MCF 10A (cell line): ENCODE measurements at regions not wholly inside any gene's neighbourhood (a gene's known extent, or its start where the extent isn't known, plus 50 kb on each side); places are given as distances from the start of the nearest gene placed in this dataset.
A peak's percentile ranks its signal among the peaks of the same experiment; 100 is the strongest.

Experiments
- BruUV-seq: library from RNA; stranded (reverse); fragments of 400-500 nt; replicated peaks from 2 replicates; lab custom pipeline; 2021; lab: Mats Ljungman, UMichigan
- CTCF ChIA-PET: fragments of 300-600 bp; sonication (Branson Sonifier 250); formaldehyde crosslinking; extraction: SDS; loops from one replicate; lab custom pipeline; 2021; ENCODE audit warnings: antibody characterized with exemption, inconsistent platforms; lab: Yijun Ruan, JAX
- POLR2A ChIA-PET: fragments of 300-600, 350-650 bp; sonication (Branson Sonifier 250); formaldehyde crosslinking; extraction: SDS; loops from one replicate; lab custom pipeline; 2020; ENCODE audit warnings: antibody characterized with exemption, inconsistent platforms; lab: Yijun Ruan, JAX
- DNase-seq: peaks from one replicate; pipeline ENCODE4 v3.0.0-alpha.2; 2018; ENCODE audit not compliant: unreplicated experiment
- H3K27ac Mint-ChIP-seq: one replicate; pipeline ENCODE4 v1.8.0; 2022; ENCODE audit warnings: mild to moderate bottlenecking, low read depth, mixed read lengths; ENCODE audit not compliant: unreplicated experiment
- H3K27me3 Mint-ChIP-seq: one replicate; pipeline ENCODE4 v1.8.0; 2022; ENCODE audit warnings: mixed read lengths; ENCODE audit not compliant: insufficient read depth, unreplicated experiment
- H3K36me3 Mint-ChIP-seq: one replicate; pipeline ENCODE4 v1.8.0; 2022; ENCODE audit warnings: mild to moderate bottlenecking, moderate library complexity, mixed read lengths; ENCODE audit not compliant: insufficient read depth, unreplicated experiment
- H3K4me1 Mint-ChIP-seq: one replicate; pipeline ENCODE4 v1.8.0; 2022; ENCODE audit warnings: mixed read lengths; ENCODE audit not compliant: insufficient read depth, unreplicated experiment
- H3K4me3 Mint-ChIP-seq: one replicate; pipeline ENCODE4 v1.8.0; 2022; ENCODE audit warnings: mild to moderate bottlenecking, moderate library complexity, mixed read lengths; ENCODE audit not compliant: unreplicated experiment
- H3K9me3 Mint-ChIP-seq: one replicate; pipeline ENCODE4 v1.8.0; 2022; ENCODE audit warnings: mixed read lengths; ENCODE audit not compliant: unreplicated experiment
- intact Hi-C: fragments of 100-400 bp; cut with micrococcal nuclease; formaldehyde crosslinking; loops from 2 replicates; pipeline ENCODE4 v1.14.1; 2022
- TF ChIP-seq, protein P1 (sequence below): fragments of 200-600 bp; IDR thresholded peaks from one replicate; pipeline ENCODE4 v1.8.0; 2022; ENCODE audit warnings: antibody characterized with exemption, mild to moderate bottlenecking; ENCODE audit not compliant: unreplicated experiment

DNA sequence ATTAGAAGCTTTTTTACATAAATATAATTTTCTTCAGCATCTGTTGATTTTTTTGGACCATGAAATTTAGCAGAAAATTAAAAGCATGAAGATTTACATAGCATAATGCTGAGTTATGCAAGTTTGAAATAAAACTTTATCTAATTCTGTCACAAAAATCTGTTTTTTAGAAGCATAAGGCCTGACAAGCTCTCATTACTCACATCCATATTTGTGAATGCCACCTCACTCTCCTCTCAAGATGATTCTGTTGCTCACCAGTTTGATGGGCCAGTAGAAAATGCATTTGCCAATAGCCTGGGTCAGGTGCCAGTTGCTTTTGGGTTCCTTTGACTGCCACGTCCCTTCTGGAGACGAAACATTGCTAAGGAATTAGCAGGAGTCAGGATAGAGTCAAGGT is 181.5 kb upstream of the ATP2B1 start:
- BruUV-seq: no TSS peak
- CTCF ChIA-PET: interaction anchor here (1.2 kb wide), 1 partner anchor 65 kb away, joined by 3 read pairs; no protein-coding TSS in a partner anchor
- intact Hi-C loops: loop anchor here (5.0 kb wide), 1 partner anchor 212 kb away; no protein-coding TSS in a partner anchor

DNA sequence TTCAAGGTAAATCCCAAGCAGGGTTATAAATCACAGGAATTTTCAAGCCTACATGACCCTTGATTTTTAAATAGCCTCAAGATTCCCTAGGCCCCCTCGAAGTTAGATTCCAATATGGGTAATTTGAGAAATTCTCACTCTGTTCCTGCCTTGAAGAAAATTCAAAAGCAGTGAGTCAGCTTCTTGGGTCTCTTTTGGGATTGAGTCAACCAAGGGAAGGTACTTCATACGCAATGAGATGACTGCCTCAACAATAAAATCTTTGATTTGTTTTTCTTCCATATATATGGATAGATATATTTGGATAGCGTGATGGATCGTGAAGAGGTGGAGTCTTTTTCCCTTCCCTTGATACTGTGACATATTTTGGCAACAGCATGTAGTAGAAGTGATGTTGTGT is 180.4 kb upstream of the ATP2B1 start:
- Mint-ChIP-seq H3K9me3 (no peaks in the 10 kb centered on the region), H3K4me1 (peaks cover 7% of the 10 kb centered on the region), H3K27ac (no peak overlapping the region), H3K4me3 (no peak overlapping the region), H3K27me3 (no peaks in the 10 kb centered on the region), H3K36me3 (no peaks in the 10 kb centered on the region)
- intact Hi-C loops: no loop called here
- DNase-seq: peak; percentile 27
- CTCF ChIA-PET: no interaction called here
- POLR2A ChIA-PET: interaction anchor here (0.6 kb wide), 1 partner anchor 180 kb away, joined by 3 read pairs; no protein-coding TSS in a partner anchor
- TF ChIP-seq, protein P1, sequence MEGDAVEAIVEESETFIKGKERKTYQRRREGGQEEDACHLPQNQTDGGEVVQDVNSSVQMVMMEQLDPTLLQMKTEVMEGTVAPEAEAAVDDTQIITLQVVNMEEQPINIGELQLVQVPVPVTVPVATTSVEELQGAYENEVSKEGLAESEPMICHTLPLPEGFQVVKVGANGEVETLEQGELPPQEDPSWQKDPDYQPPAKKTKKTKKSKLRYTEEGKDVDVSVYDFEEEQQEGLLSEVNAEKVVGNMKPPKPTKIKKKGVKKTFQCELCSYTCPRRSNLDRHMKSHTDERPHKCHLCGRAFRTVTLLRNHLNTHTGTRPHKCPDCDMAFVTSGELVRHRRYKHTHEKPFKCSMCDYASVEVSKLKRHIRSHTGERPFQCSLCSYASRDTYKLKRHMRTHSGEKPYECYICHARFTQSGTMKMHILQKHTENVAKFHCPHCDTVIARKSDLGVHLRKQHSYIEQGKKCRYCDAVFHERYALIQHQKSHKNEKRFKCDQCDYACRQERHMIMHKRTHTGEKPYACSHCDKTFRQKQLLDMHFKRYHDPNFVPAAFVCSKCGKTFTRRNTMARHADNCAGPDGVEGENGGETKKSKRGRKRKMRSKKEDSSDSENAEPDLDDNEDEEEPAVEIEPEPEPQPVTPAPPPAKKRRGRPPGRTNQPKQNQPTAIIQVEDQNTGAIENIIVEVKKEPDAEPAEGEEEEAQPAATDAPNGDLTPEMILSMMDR: no peak
- no TSS peak for BruUV-seq

More for the DNA sequence above, 181.5 kb upstream of the ATP2B1 start:
- H3K27me3 Mint-ChIP-seq: no peaks in the 10 kb centered on the region
- peaks cover 17% of the 10 kb centered on the region for H3K4me1 Mint-ChIP-seq
- POLR2A ChIA-PET: no interaction called here
- H3K4me3 Mint-ChIP-seq: no peak overlapping the region
- H3K9me3 Mint-ChIP-seq: no peaks in the 10 kb centered on the region
- H3K27ac Mint-ChIP-seq: no peak overlapping the region
- TF ChIP-seq, protein P1: no peak
- no peak for DNase-seq
- H3K36me3 Mint-ChIP-seq: no peaks in the 10 kb centered on the region

DNA sequence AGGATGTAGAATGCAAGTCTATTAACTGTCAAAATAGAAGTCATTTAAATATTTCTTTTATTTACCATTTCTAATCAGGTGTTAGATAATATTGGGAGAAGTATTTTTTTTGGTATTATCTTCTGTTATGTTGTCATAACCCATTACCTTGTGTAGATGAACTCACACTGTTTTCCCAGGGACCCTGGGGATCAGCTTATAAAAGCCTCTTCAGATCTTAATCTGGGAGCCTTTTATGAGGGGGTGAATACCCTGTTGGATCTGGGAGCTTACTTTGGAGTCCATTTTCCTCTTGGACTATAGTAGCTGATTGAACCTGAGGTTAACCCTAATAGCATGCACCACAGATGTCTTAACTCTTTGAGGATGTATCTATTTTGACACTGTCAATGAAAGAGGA is 176.3 kb upstream of the ATP2B1 start:
- H3K27me3 Mint-ChIP-seq: no peaks in the 10 kb centered on the region
- TF ChIP-seq, protein P1: no peak
- no peak for DNase-seq
- H3K27ac Mint-ChIP-seq: no peak overlapping the region
- H3K4me3 Mint-ChIP-seq: no peak overlapping the region
- POLR2A ChIA-PET: interaction anchor here (0.6 kb wide), 1 partner anchor 271 kb away, joined by 3 read pairs; no protein-coding TSS in a partner anchor
- no TSS peak for BruUV-seq
- CTCF ChIA-PET: interaction anchor here (0.6 kb wide), 3 partner anchors 76 to 289 kb away, joined by 3 to 4 read pairs (median 3); no protein-coding TSS in a partner anchor
- H3K9me3 Mint-ChIP-seq: no peaks in the 10 kb centered on the region
- H3K4me1 Mint-ChIP-seq: no peaks in the 10 kb centered on the region
- intact Hi-C loops: no loop called here
- no peaks in the 10 kb centered on the region for H3K36me3 Mint-ChIP-seq

DNA sequence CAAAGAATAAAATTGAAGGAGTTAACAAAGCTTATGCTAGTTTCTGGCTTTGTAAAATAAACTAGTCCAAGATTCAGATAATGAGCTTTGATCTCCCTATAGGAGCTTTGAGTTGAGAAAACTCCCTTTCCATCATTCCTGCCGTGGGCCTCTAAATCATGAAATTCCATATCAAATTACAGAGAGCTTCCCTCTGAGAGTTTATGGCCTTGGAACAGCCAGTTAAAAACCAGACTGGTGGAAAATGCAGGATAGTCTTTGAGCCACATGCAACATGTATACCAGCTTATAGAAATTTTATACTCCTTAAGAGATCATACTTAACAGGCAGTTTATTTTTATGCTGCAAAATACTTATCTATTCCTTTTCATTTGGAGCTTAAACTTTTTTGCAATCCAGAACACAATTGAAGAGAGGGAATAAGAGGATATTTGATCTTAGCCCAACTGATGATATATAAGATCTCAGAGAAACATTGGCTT is 175.8 kb upstream of the ATP2B1 start:
- DNase-seq: no peak
- no peak overlapping the region for H3K4me3 Mint-ChIP-seq
- intact Hi-C loops: no loop called here
- ChIA-PET CTCF (interaction anchor here (0.6 to 1.1 kb wide), 3 partner anchors 15 to 77 kb away, joined by 3 to 4 read pairs (median 4); no protein-coding TSS in a partner anchor), POLR2A (interaction anchor here (0.6 kb wide), 1 partner anchor 271 kb away, joined by 3 read pairs; no protein-coding TSS in a partner anchor)
- H3K4me1 Mint-ChIP-seq: no peaks in the 10 kb centered on the region
- no peaks in the 10 kb centered on the region for H3K27me3 Mint-ChIP-seq
- BruUV-seq: no TSS peak
- H3K27ac Mint-ChIP-seq: no peak overlapping the region
- H3K9me3 Mint-ChIP-seq: no peaks in the 10 kb centered on the region
- no peaks in the 10 kb centered on the region for H3K36me3 Mint-ChIP-seq
- TF ChIP-seq, protein P1: no peak
